Natural killer cell treated with Interleukin-12 subunit alpha and Interleukin-12 subunit beta and Interleukin-15 and Interleukin-18, amount 100 ng/mL, for 72 hours (primary cell): ENCODE measurements at regions not wholly inside any gene's neighbourhood (a gene's known extent, or its start where the extent isn't known, plus 50 kb on each side); places are given as distances from the start of the nearest gene placed in this dataset.

Experiments
- ATAC-seq, 2 donors: fragments of 150-1000 bp; cut with Tn5 transposase in 1 of 2; sonication (Bioruptor Pico), chemical (Tn5 transposase) in 1 of 2; 2 replicates each; pipeline ENCODE4 v1.10.0; 2021
- DNase-seq: peaks from one replicate; pipeline ENCODE4 v3.0.0; 2022; ENCODE audit warnings: low spot score
- H3K27ac Mint-ChIP-seq, 2 donors: 1 replicate in 1 of 2; 2 replicates in 1 of 2; pipeline ENCODE4 v1.8.0; 2022; ENCODE audit warnings: mixed read lengths in 2 of 2, mild to moderate bottlenecking in 1 of 2, moderate library complexity in 1 of 2
- H3K27me3 Mint-ChIP-seq, 2 donors: 1 replicate in 1 of 2; 2 replicates in 1 of 2; pipeline ENCODE4 v1.8.0; 2022; ENCODE audit warnings: mixed read lengths in 2 of 2
- H3K36me3 Mint-ChIP-seq: one replicate; pipeline ENCODE4 v1.8.0; 2022; ENCODE audit warnings: mixed read lengths
- H3K4me1 Mint-ChIP-seq, 2 donors: 1 replicate in 1 of 2; 2 replicates in 1 of 2; pipeline ENCODE4 v1.8.0; 2022; ENCODE audit warnings: low read depth in 2 of 2, mixed read lengths in 2 of 2, mild to moderate bottlenecking in 1 of 2
- H3K4me3 Mint-ChIP-seq: one replicate; pipeline ENCODE4 v1.8.0; 2022; ENCODE audit warnings: mixed read lengths
- H3K9me3 Mint-ChIP-seq: 2 replicates; pipeline ENCODE4 v1.8.0; 2022; ENCODE audit warnings: mixed read lengths

- Mint-ChIP-seq H3K4me3 (no peak overlapping the region), H3K36me3 (peaks cover 8% of the 10 kb centered on the region), H3K9me3 (peaks cover 15% of the 10 kb centered on the region), H3K4me1 (no peaks in the 10 kb centered on the region), H3K27me3 (no peaks in the 10 kb centered on the region), H3K27ac (no peak overlapping the region)
- ATAC-seq (no peak), DNase-seq (no peak)
Measured at GRCh38 chr1:80910426-80910825, 890.3 kb upstream of the ADGRL2 start.

- Mint-ChIP-seq H3K36me3 (peaks cover 8% of the 10 kb centered on the region), H3K27ac (no peak overlapping the region), H3K27me3 (no peaks in the 10 kb centered on the region), H3K4me1 (no peaks in the 10 kb centered on the region), H3K4me3 (no peak overlapping the region), H3K9me3 (peaks cover 12% of the 10 kb centered on the region)
- ATAC-seq = no peak
- DNase-seq = no peak
Measured at GRCh38 chr1:80909172-80909784, 891.5 kb upstream of the ADGRL2 start.

- DNase-seq (no peak), ATAC-seq (no peak)
- Mint-ChIP-seq H3K27me3 (no peaks in the 10 kb centered on the region), H3K27ac (no peak overlapping the region), H3K36me3 (no peaks in the 10 kb centered on the region), H3K9me3 (peaks cover 9% of the 10 kb centered on the region), H3K4me3 (no peak overlapping the region), H3K4me1 (peaks cover 0 to 3% of the 10 kb centered on the region in 2 donors)
Measured at GRCh38 chr1:80896781-80897356, 903.9 kb upstream of the ADGRL2 start.

GRCh38 chr1:80894921-80895320 is 905.8 kb upstream of the ADGRL2 start:
- DNase-seq (no peak), ATAC-seq (no peak)
- H3K4me1 Mint-ChIP-seq = peaks cover 0 to 3% of the 10 kb centered on the region in 2 donors
- no peaks in the 10 kb centered on the region for H3K27me3 Mint-ChIP-seq
- no peak overlapping the region for H3K27ac Mint-ChIP-seq
- H3K36me3 Mint-ChIP-seq = no peaks in the 10 kb centered on the region
- peaks cover 5% of the 10 kb centered on the region for H3K9me3 Mint-ChIP-seq
- H3K4me3 Mint-ChIP-seq = no peak overlapping the region

GRCh38 chr1:80893115-80893514 is 907.6 kb upstream of the ADGRL2 start:
- Mint-ChIP-seq H3K4me1 (peaks cover 0 to 3% of the 10 kb centered on the region in 2 donors), H3K27me3 (no peaks in the 10 kb centered on the region), H3K27ac (no peak overlapping the region), H3K4me3 (no peak overlapping the region), H3K36me3 (no peaks in the 10 kb centered on the region), H3K9me3 (peaks cover 5% of the 10 kb centered on the region)
- DNase-seq = no peak
- no peak for ATAC-seq

GRCh38 chr1:80892539-80892938 is 908.2 kb upstream of the ADGRL2 start:
- DNase-seq (no peak), ATAC-seq (peak in 1 of 2 donors; percentile 32)
- Mint-ChIP-seq H3K27ac (no peak overlapping the region), H3K27me3 (no peaks in the 10 kb centered on the region), H3K4me3 (no peak overlapping the region), H3K4me1 (peaks cover 0 to 3% of the 10 kb centered on the region in 2 donors), H3K36me3 (no peaks in the 10 kb centered on the region), H3K9me3 (peaks cover 5% of the 10 kb centered on the region)

- ATAC-seq (no peak), DNase-seq (no peak)
- Mint-ChIP-seq H3K36me3 (no peaks in the 10 kb centered on the region), H3K27ac (no peak overlapping the region), H3K4me1 (peaks cover 0 to 3% of the 10 kb centered on the region in 2 donors), H3K27me3 (no peaks in the 10 kb centered on the region), H3K9me3 (peaks cover 5% of the 10 kb centered on the region), H3K4me3 (no peak overlapping the region)
Measured at GRCh38 chr1:80891871-80892270, 908.9 kb upstream of the ADGRL2 start.

- Mint-ChIP-seq H3K36me3 (no peaks in the 10 kb centered on the region), H3K9me3 (no peaks in the 10 kb centered on the region), H3K4me3 (no peak overlapping the region), H3K27me3 (no peaks in the 10 kb centered on the region), H3K4me1 (no peaks in the 10 kb centered on the region), H3K27ac (no peak overlapping the region)
- ATAC-seq (no peak), DNase-seq (no peak)
Measured at GRCh38 chr1:80882553-80882952, 918.2 kb upstream of the ADGRL2 start.

- H3K36me3 Mint-ChIP-seq = no peaks in the 10 kb centered on the region
- H3K27ac Mint-ChIP-seq = no peak overlapping the region
- no peaks in the 10 kb centered on the region for H3K27me3 Mint-ChIP-seq
- no peaks in the 10 kb centered on the region for H3K9me3 Mint-ChIP-seq
- DNase-seq (no peak), ATAC-seq (no peak)
- H3K4me1 Mint-ChIP-seq = no peaks in the 10 kb centered on the region
- H3K4me3 Mint-ChIP-seq = no peak overlapping the region
Measured at GRCh38 chr1:80878343-80878742, 922.4 kb upstream of the ADGRL2 start.

GRCh38 chr1:80876035-80876434 is 924.7 kb upstream of the ADGRL2 start:
- Mint-ChIP-seq H3K4me3 (no peak overlapping the region), H3K4me1 (no peaks in the 10 kb centered on the region)

GRCh38 chr1:80869299-80869698 is 931.4 kb upstream of the ADGRL2 start:
- H3K9me3 Mint-ChIP-seq = no peaks in the 10 kb centered on the region
- DNase-seq (no peak), ATAC-seq (no peak)
- H3K4me3 Mint-ChIP-seq = no peak overlapping the region
- H3K27me3 Mint-ChIP-seq = no peaks in the 10 kb centered on the region
- H3K4me1 Mint-ChIP-seq = no peaks in the 10 kb centered on the region
- no peak overlapping the region for H3K27ac Mint-ChIP-seq
- H3K36me3 Mint-ChIP-seq = no peaks in the 10 kb centered on the region

More at GRCh38 chr1:80876035-80876434, 924.7 kb upstream of the ADGRL2 start:
- Mint-ChIP-seq H3K9me3 (no peaks in the 10 kb centered on the region), H3K27me3 (no peaks in the 10 kb centered on the region), H3K27ac (no peak overlapping the region), H3K36me3 (no peaks in the 10 kb centered on the region)
- no peak for ATAC-seq
- no peak for DNase-seq

GRCh38 chr1:80847904-80848303 is 952.8 kb upstream of the ADGRL2 start:
- H3K27me3 Mint-ChIP-seq = no peaks in the 10 kb centered on the region
- DNase-seq (no peak), ATAC-seq (no peak)
- H3K9me3 Mint-ChIP-seq = peaks cover 17% of the 10 kb centered on the region
- H3K36me3 Mint-ChIP-seq = peaks cover 2% of the 10 kb centered on the region
- H3K4me3 Mint-ChIP-seq = no peak overlapping the region
- no peak overlapping the region for H3K27ac Mint-ChIP-seq
- no peaks in the 10 kb centered on the region for H3K4me1 Mint-ChIP-seq

GRCh38 chr1:80846966-80847365 is 953.8 kb upstream of the ADGRL2 start:
- Mint-ChIP-seq H3K27ac (no peak overlapping the region), H3K9me3 (peaks cover 16% of the 10 kb centered on the region), H3K4me1 (no peaks in the 10 kb centered on the region), H3K27me3 (no peaks in the 10 kb centered on the region), H3K4me3 (no peak overlapping the region), H3K36me3 (no peaks in the 10 kb centered on the region)
- ATAC-seq (no peak), DNase-seq (no peak)

- ATAC-seq = no peak
- DNase-seq = no peak
- H3K4me1 Mint-ChIP-seq = no peaks in the 10 kb centered on the region
- peaks cover 9% of the 10 kb centered on the region for H3K36me3 Mint-ChIP-seq
- no peaks in the 10 kb centered on the region for H3K27me3 Mint-ChIP-seq
- no peak overlapping the region for H3K27ac Mint-ChIP-seq
- H3K9me3 Mint-ChIP-seq = peaks cover 30% of the 10 kb centered on the region
- H3K4me3 Mint-ChIP-seq = no peak overlapping the region
Measured at GRCh38 chr1:80842796-80843195, 957.9 kb upstream of the ADGRL2 start.

GRCh38 chr1:80841261-80841660 is 959.5 kb upstream of the ADGRL2 start:
- ATAC-seq = no peak

More at GRCh38 chr1:80841261-80841660, 959.5 kb upstream of the ADGRL2 start:
- Mint-ChIP-seq H3K27ac (no peak overlapping the region), H3K9me3 (peaks cover 27% of the 10 kb centered on the region), H3K4me1 (no peaks in the 10 kb centered on the region), H3K36me3 (peaks cover 9% of the 10 kb centered on the region), H3K4me3 (no peak overlapping the region), H3K27me3 (no peaks in the 10 kb centered on the region)
- DNase-seq = no peak
